ENCODE measurements at regions not wholly inside any gene's neighbourhood (a gene's known extent, or its start where the extent isn't known, plus 50 kb on each side); places are given as distances from the start of the nearest gene placed in this dataset.
A peak's percentile ranks its signal among the peaks of the same experiment; 100 is the strongest.

DNA sequence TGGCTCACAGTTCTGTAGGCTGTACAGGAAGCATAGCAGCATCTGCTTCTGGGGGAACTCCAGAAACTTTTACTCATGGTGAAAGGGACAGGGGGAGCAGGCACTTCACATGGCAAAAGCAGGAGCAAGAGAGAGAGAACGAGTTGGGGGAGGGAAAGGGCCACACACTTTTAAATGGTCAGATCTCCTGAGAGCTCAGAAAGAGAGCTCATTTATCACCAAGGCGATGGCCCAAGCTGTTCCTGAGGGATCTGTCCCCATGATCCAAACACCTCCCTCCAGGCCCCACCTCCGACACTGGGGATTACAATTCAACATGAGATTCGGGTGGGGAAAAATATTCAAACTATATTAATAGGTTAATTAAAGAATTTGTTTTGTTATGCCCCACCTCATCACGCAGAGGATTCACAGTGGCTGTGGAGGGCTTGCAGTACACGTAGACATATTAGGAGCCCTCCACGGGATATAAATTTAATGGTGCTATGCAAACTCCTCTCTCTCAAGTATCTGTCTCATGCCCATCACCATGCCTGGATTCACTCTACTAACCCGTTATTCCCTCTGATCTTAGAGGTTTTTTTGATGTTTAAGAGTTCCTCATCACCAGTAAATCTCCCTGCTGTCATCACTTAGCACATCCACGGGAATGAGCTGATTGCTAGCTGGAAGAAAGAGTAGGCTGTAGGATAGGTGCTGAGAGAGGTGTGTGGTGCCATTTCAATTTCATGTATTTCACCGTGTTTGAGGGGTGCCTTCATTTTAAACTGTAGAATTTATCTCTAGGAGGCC lies 84.5 kb upstream of the ARHGAP28 start:
- Histone ChIP-seq H3K36me3 (replicated peaks; ENCODE audit: insufficient read depth, low read depth) (no peaks in the 10 kb centered on the region), H3K79me2 (no peaks in the 10 kb centered on the region), H3K4me2 (no peak overlapping the region), H3K9me2 (replicated peaks; ENCODE audit: insufficient read depth) (no peaks in the 10 kb centered on the region), H2AFZ (no peak overlapping the region), H3K4me3 (no peak overlapping the region), H3K9me3 (ENCODE audit: low read depth) (no peaks in the 10 kb centered on the region), H3K4me1 (ENCODE audit: insufficient read depth) (peaks cover 29% of the 10 kb centered on the region), H3K27ac (peak overlapping the region; percentile 54), H4K20me1 (ENCODE audit: insufficient read depth, poor library complexity, severe bottlenecking) (no peaks in the 10 kb centered on the region), H3K27me3 (no peaks in the 10 kb centered on the region)
- TF ChIP-seq EZH2phosphoT487 (IDR thresholded peaks at IDR 0.05; ENCODE audit: low read depth, severe bottlenecking, unreplicated experiment), result no peak
- TF ChIP-seq EZH2 (IDR thresholded peaks at IDR 0.05; ENCODE audit: borderline replicate concordance), result no peak
- TF ChIP-seq, protein P1, sequence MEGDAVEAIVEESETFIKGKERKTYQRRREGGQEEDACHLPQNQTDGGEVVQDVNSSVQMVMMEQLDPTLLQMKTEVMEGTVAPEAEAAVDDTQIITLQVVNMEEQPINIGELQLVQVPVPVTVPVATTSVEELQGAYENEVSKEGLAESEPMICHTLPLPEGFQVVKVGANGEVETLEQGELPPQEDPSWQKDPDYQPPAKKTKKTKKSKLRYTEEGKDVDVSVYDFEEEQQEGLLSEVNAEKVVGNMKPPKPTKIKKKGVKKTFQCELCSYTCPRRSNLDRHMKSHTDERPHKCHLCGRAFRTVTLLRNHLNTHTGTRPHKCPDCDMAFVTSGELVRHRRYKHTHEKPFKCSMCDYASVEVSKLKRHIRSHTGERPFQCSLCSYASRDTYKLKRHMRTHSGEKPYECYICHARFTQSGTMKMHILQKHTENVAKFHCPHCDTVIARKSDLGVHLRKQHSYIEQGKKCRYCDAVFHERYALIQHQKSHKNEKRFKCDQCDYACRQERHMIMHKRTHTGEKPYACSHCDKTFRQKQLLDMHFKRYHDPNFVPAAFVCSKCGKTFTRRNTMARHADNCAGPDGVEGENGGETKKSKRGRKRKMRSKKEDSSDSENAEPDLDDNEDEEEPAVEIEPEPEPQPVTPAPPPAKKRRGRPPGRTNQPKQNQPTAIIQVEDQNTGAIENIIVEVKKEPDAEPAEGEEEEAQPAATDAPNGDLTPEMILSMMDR (IDR thresholded peaks at IDR 0.05; ENCODE audit: poor library complexity), result no peak
- DNase-seq (ENCODE audit: low spot score), result no peak
- WGBS (ENCODE audit: low lambda C conversion rate, missing lambda C conversion rate), result 55% methylated on average over 10 of the region's 10 CpGs

DNA sequence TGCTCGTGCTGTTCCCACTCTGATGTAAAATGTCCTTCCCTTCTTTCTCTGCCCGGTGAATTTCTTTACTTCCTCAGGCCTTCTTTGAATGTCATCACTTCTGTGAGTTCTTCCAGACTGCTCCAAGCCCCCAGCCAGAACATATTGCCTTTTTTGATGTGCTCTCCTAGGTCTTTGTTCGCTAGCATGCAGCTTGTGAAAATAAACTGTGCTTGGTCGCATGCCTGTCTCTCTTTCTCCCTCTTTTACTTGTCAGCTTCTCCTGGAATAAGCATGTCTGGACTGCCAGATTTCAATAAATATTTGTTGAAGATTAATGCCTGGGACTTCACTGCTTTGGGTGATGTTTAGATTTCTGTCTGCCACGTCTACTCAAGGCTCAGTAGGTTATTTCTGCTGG lies 82.7 kb upstream of the ARHGAP28 start:
- peaks cover 34% of the 10 kb centered on the region for H3K4me1 ChIP-seq (ENCODE audit: insufficient read depth)

DNA sequence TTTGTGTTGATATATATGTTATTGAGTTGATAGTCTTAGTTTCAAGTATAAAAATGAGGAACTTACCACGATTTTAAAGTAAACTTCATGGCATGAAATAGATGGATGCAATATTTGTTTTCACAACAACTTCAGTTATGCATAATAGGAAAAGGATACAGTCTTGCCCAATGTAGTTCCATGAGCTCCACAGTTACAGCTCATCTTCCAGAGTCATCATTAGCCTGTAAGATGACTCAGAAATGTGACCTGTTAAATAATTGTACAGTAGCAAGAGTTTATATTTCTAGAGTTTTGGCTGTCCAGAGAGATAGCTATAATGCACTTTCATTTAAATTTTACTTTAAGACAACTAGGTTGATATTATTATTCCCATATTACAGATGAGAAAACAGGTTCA lies 80.9 kb upstream of the ARHGAP28 start:
- Histone ChIP-seq H3K4me3 (no peak overlapping the region), H3K9me2 (replicated peaks; ENCODE audit: insufficient read depth) (no peaks in the 10 kb centered on the region), H3K36me3 (replicated peaks; ENCODE audit: insufficient read depth, low read depth) (no peaks in the 10 kb centered on the region), H3K79me2 (no peaks in the 10 kb centered on the region), H4K20me1 (ENCODE audit: insufficient read depth, poor library complexity, severe bottlenecking) (no peaks in the 10 kb centered on the region), H3K4me1 (ENCODE audit: insufficient read depth) (peaks cover 34% of the 10 kb centered on the region), H3K27me3 (no peaks in the 10 kb centered on the region), H3K9me3 (ENCODE audit: low read depth) (no peaks in the 10 kb centered on the region), H3K4me2 (no peak overlapping the region), H2AFZ (no peak overlapping the region), H3K27ac (peak overlapping the region; percentile 54)
- 80% methylated on average over 1 of the region's 1 CpG for WGBS (ENCODE audit: low lambda C conversion rate, missing lambda C conversion rate)
- DNase-seq (ENCODE audit: low spot score), result no peak
- TF ChIP-seq EZH2 (IDR thresholded peaks at IDR 0.05; ENCODE audit: borderline replicate concordance), result no peak
- TF ChIP-seq EZH2phosphoT487 (IDR thresholded peaks at IDR 0.05; ENCODE audit: low read depth, severe bottlenecking, unreplicated experiment), result no peak
- TF ChIP-seq, protein P1 (IDR thresholded peaks at IDR 0.05; ENCODE audit: poor library complexity), result no peak

More for the DNA sequence above, 82.7 kb upstream of the ARHGAP28 start:
- no peak overlapping the region for H2AFZ ChIP-seq
- no peaks in the 10 kb centered on the region for H3K27me3 ChIP-seq
- no peak for TF ChIP-seq EZH2phosphoT487 (IDR thresholded peaks at IDR 0.05; ENCODE audit: low read depth, severe bottlenecking, unreplicated experiment)
- peak overlapping the region; percentile 54 for H3K27ac ChIP-seq
- 33% methylated on average over 5 of the region's 5 CpGs for WGBS (ENCODE audit: low lambda C conversion rate, missing lambda C conversion rate)
- H3K36me3 ChIP-seq (replicated peaks; ENCODE audit: insufficient read depth, low read depth), result no peaks in the 10 kb centered on the region
- no peaks in the 10 kb centered on the region for H3K9me3 ChIP-seq (ENCODE audit: low read depth)
- peak; percentile 21 for DNase-seq (ENCODE audit: low spot score)
- H3K9me2 ChIP-seq (replicated peaks; ENCODE audit: insufficient read depth), result no peaks in the 10 kb centered on the region
- no peaks in the 10 kb centered on the region for H4K20me1 ChIP-seq (ENCODE audit: insufficient read depth, poor library complexity, severe bottlenecking)
- no peaks in the 10 kb centered on the region for H3K79me2 ChIP-seq
- peak overlapping the region; percentile 30 for H3K4me2 ChIP-seq
- no peak overlapping the region for H3K4me3 ChIP-seq

DNA sequence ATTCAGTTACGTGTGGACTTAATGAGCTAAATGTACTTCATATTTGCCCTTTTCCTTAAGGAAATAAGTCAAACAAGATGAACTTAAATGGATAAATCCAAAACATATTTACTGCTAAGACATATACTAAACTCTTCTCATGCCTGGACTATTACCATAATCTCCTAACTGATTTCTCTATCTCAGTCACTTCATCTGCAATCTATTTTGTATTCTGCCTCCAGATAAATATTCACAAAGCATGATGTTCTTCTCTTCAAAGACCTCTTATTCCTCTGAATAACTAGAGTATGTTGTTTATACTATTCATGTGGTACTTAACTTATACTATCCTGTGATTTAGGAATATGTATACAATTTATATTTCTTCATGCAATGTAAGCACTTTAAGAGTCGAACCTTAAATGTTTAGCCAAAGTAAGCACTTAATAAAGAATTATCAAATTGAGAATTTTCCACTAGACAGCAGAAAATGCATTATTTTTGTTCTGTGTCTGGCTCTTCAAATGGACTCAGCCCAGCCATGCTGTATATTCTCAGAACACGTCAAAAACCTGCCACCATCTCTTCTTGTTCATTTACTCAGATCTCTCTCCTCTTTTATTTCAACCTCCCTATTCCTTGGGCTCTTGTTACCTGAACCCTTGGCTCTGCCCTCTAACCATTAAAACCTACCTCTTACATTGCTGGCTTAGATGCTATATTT lies 79.9 kb upstream of the ARHGAP28 start:
- Histone ChIP-seq H2AFZ (no peak overlapping the region), H3K27me3 (no peaks in the 10 kb centered on the region), H3K79me2 (no peaks in the 10 kb centered on the region), H3K36me3 (replicated peaks; ENCODE audit: insufficient read depth, low read depth) (no peaks in the 10 kb centered on the region), H4K20me1 (ENCODE audit: insufficient read depth, poor library complexity, severe bottlenecking) (no peaks in the 10 kb centered on the region), H3K4me3 (no peak overlapping the region), H3K4me2 (no peak overlapping the region), H3K4me1 (ENCODE audit: insufficient read depth) (peaks cover 42% of the 10 kb centered on the region), H3K9me2 (replicated peaks; ENCODE audit: insufficient read depth) (no peaks in the 10 kb centered on the region), H3K27ac (peak overlapping the region; percentile 73), H3K9me3 (ENCODE audit: low read depth) (no peaks in the 10 kb centered on the region)
- TF ChIP-seq, protein P1 (IDR thresholded peaks at IDR 0.05; ENCODE audit: poor library complexity), result no peak
- TF ChIP-seq EZH2 (IDR thresholded peaks at IDR 0.05; ENCODE audit: borderline replicate concordance) (no peak), EZH2phosphoT487 (IDR thresholded peaks at IDR 0.05; ENCODE audit: low read depth, severe bottlenecking, unreplicated experiment) (peak; percentile 41)
- 52% methylated on average over 3 of the region's 3 CpGs for WGBS (ENCODE audit: low lambda C conversion rate, missing lambda C conversion rate)
- peak; percentile 18 for DNase-seq (ENCODE audit: low spot score)
